Astrocyte of the cerebellum (primary cell): ENCODE measurements at regions not wholly inside any gene's neighbourhood (a gene's known extent, or its start where the extent isn't known, plus 50 kb on each side); places are given as distances from the start of the nearest gene placed in this dataset.

Experiments used
- DNase-seq: peaks from one replicate; pipeline ENCODE4 v3.0.0-alpha.2; 2011; ENCODE audit warnings: low read depth
- H3K4me3 ChIP-seq: 2 replicates; pipeline ENCODE4 v1.5.1; 2011; ENCODE audit warnings: mild to moderate bottlenecking, low read depth, low read length, moderate library complexity
- CTCF ChIP-seq: IDR thresholded peaks from 2 replicates; pipeline ENCODE4 v1.5.1; 2012; ENCODE audit warnings: low read length, low read depth, moderate library complexity, mild to moderate bottlenecking; ENCODE audit errors: missing control alignments
- in situ Hi-C: cut with HindIII; loops from 2 replicates; pipeline ENCODE4 v1.10.0; 2017; ENCODE audit warnings: low sequenced_read_pairs

- H3K4me3 ChIP-seq: no peak overlapping the region
- no peak for DNase-seq
- TF ChIP-seq CTCF: no peak
- in situ Hi-C loops: no loop called here
Observed at GRCh38 chr2:188119112-188119838, 172.4 kb upstream of the GULP1 start.

- no peak overlapping the region for H3K4me3 ChIP-seq
- no peak for TF ChIP-seq CTCF
- DNase-seq: no peak
- in situ Hi-C loops: loop anchor here (5.0 kb wide), 1 partner anchor 41 kb away; no protein-coding TSS in a partner anchor
Observed at GRCh38 chr2:188122985-188123384, 168.7 kb upstream of the GULP1 start.

- in situ Hi-C loops: no loop called here
- no peak for DNase-seq
- no peak for TF ChIP-seq CTCF
- H3K4me3 ChIP-seq: no peak overlapping the region
Observed at GRCh38 chr2:188129677-188130076, 162.0 kb upstream of the GULP1 start.

- in situ Hi-C loops: no loop called here
- no peak for TF ChIP-seq CTCF
- H3K4me3 ChIP-seq: no peak overlapping the region
- no peak for DNase-seq
Observed at GRCh38 chr2:188130317-188130716, 161.4 kb upstream of the GULP1 start.

- no peak for TF ChIP-seq CTCF
- H3K4me3 ChIP-seq: no peak overlapping the region
- in situ Hi-C loops: no loop called here
- DNase-seq: no peak
Observed at GRCh38 chr2:188131281-188131680, 160.4 kb upstream of the GULP1 start.

- no peak overlapping the region for H3K4me3 ChIP-seq
- in situ Hi-C loops: no loop called here
- DNase-seq: no peak
Observed at GRCh38 chr2:188132385-188132784, 159.3 kb upstream of the GULP1 start.

More at GRCh38 chr2:188132385-188132784, 159.3 kb upstream of the GULP1 start:
- no peak for TF ChIP-seq CTCF
